ENCODE measurements at regions not wholly inside any gene's neighbourhood (a gene's known extent, or its start where the extent isn't known, plus 50 kb on each side); places are given as distances from the start of the nearest gene placed in this dataset.
"Not testable (repeated sequence)": the region's sequence is repeated elsewhere in the genome, so short reads cannot be mapped to it uniquely, and the experiment has no call there.

DNA sequence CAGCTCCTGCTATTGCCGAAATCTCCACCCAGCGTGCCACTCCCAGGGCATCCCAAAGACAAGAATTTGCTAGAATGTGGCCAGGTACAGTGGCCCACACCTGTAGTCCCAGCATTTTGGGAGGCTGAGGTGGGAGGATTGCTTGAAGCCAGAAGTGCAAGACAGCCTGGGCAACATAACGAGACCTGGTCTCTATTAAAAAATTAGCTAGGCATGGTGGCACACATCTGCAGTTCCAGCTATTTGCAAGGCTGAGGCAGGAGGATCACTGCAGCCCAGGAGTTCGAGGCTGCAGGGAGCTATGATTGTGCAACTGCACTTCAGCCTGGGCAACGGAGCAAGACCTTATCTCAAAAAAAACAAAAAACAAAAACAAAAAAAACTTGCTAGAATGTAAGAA, 73.3 kb upstream of the LYZL2 start:
- peaks cover 2% of the 10 kb centered on the region for H3K27me3 ChIP-seq (ENCODE audit: control insufficient read depth, insufficient read depth, low read length)

DNA sequence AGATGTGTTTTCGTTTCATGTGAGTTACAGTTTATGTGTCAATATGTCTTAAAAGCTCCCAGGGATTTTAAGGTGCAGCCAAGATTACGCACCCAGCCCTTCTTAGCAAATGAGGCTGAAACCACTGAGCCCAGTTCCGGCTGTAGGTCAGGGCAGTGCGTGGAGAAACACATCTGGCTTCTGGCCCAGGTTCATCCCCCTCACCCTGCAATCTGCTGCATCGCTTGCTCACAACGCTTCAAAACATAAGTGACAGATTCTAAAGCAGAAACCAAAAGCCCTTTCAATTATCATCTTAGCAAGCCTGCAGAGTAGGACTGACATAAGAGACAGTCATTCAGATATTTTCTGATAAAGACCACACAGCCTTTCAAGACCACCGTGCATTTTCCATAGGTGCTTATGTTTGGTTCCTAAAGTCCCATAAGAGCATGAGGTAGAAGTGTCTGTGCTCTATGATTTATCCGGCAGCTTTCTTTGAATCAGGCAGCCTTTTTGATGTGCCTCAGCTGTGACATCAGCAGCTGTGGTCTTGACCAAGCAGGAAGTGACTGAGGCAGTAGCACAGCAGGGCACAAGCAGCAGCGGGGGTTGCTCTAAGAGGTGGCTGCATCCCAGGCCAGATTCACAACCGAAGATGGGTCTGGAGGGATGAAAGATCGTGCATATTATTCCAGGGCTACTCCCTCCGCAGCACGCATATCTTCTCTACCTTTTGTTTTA, 72.1 kb upstream of the LYZL2 start:
- FAIRE-seq, result no peak
- no peak for TF ChIP-seq CTCF (IDR thresholded peaks at IDR 0.05; ENCODE audit: insufficient read depth, low read length, severe bottlenecking)
- Histone ChIP-seq H3K27me3 (ENCODE audit: control insufficient read depth, insufficient read depth, low read length) (peaks cover 2% of the 10 kb centered on the region), H3K36me3 (ENCODE audit: control insufficient read depth, insufficient read depth, low read length) (no peaks in the 10 kb centered on the region), H3K4me3 (ENCODE audit: low read depth, low read length) (no peak overlapping the region)
- DNase-seq (ENCODE audit: low read depth), result no peak

More for the DNA sequence above, 73.3 kb upstream of the LYZL2 start:
- no peak for TF ChIP-seq CTCF (IDR thresholded peaks at IDR 0.05; ENCODE audit: insufficient read depth, low read length, severe bottlenecking)
- Histone ChIP-seq H3K4me3 (ENCODE audit: low read depth, low read length) (no peak overlapping the region), H3K36me3 (ENCODE audit: control insufficient read depth, insufficient read depth, low read length) (no peaks in the 10 kb centered on the region)
- DNase-seq (ENCODE audit: low read depth) (no peak), FAIRE-seq (no peak)

DNA sequence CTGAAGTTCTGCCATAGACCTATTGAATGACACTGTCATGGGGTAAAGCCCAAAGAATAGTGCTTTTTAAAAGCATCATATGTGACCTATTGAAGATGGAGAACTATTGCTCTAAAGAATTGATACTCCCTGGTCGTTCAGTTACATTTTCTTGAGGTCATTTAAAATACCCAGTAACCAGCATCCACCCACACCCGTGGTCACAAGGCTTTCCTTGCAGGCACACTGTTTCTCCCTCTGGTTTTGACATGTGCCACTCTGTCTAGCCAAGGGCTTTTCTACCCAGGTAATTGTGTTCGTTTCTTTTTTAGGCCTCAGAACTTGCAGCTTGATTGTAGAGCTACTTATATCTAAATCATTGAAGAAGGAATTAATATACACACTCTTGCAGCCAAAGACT, 68.3 kb upstream of the LYZL2 start:
- Histone ChIP-seq H3K4me3 (ENCODE audit: low read depth, low read length) (no peak overlapping the region), H3K27me3 (ENCODE audit: control insufficient read depth, insufficient read depth, low read length) (no peaks in the 10 kb centered on the region), H3K36me3 (ENCODE audit: control insufficient read depth, insufficient read depth, low read length) (no peaks in the 10 kb centered on the region)
- TF ChIP-seq CTCF (IDR thresholded peaks at IDR 0.05; ENCODE audit: insufficient read depth, low read length, severe bottlenecking), result no peak
- no peak for DNase-seq (ENCODE audit: low read depth)
- no peak for FAIRE-seq

- H3K4me3 ChIP-seq (ENCODE audit: low read depth, low read length); H3K27me3 ChIP-seq (ENCODE audit: control insufficient read depth, insufficient read depth, low read length); DNase-seq (ENCODE audit: low read depth); H3K36me3 ChIP-seq (ENCODE audit: control insufficient read depth, insufficient read depth, low read length): not testable (repeated sequence)
- peak; percentile 83 for FAIRE-seq
Observed at GRCh38 chr10:30697221-30697620, 67.7 kb upstream of the LYZL2 start.

- not testable (repeated sequence) for H3K4me3 ChIP-seq (ENCODE audit: low read depth, low read length); DNase-seq (ENCODE audit: low read depth); H3K27me3 ChIP-seq (ENCODE audit: control insufficient read depth, insufficient read depth, low read length); FAIRE-seq; H3K36me3 ChIP-seq (ENCODE audit: control insufficient read depth, insufficient read depth, low read length)
- peak; percentile 9 for TF ChIP-seq CTCF (IDR thresholded peaks at IDR 0.05; ENCODE audit: insufficient read depth, low read length, severe bottlenecking)
Observed at GRCh38 chr10:30696416-30697185, 67.0 kb upstream of the LYZL2 start.

- H3K27me3 ChIP-seq (ENCODE audit: control insufficient read depth, insufficient read depth, low read length); H3K36me3 ChIP-seq (ENCODE audit: control insufficient read depth, insufficient read depth, low read length); H3K4me3 ChIP-seq (ENCODE audit: low read depth, low read length): not testable (repeated sequence)
- peak; percentile 93 for DNase-seq (ENCODE audit: low read depth)
- FAIRE-seq, result peak; percentile 76
Observed at GRCh38 chr10:30695481-30696236, 66.1 kb upstream of the LYZL2 start.
